ENCODE measurements at regions not wholly inside any gene's neighbourhood (a gene's known extent, or its start where the extent isn't known, plus 50 kb on each side); places are given as distances from the start of the nearest gene placed in this dataset.

GRCh38 chr14:53378142-53378541 lies 225.0 kb upstream of the DDHD1 start:
- H2BK20ac ChIP-seq (ENCODE audit: low read depth, low read length, poor library complexity, severe bottlenecking), result no peak overlapping the region
- Mint-ChIP-seq H3K4me1 (peaks cover 0 to 2% of the 10 kb centered on the region in 2 experiments; a peak in 2 of 4 replicates), H3K4me3 (no peak overlapping the region), H3K27me3 (ENCODE audit: low read depth) (no peaks in the 10 kb centered on the region), H3K36me3 (ENCODE audit: insufficient read depth in 1 of 3, low read depth in 3 of 3) (no peaks in the 10 kb centered on the region), H3K9me3 (no peaks in the 10 kb centered on the region; a peak in 1 of 5 replicates), H3K27ac (no peak overlapping the region)
- H3K56ac ChIP-seq (ENCODE audit: insufficient read length, low read depth, low read length), result no peak overlapping the region
- H2BK120ac ChIP-seq (ENCODE audit: low read depth, low read length, poor library complexity, severe bottlenecking), result no peak overlapping the region
- H3K27ac ChIP-seq (ENCODE audit: insufficient read length, low read depth, low read length), result no peak overlapping the region
- H2BK5ac ChIP-seq (ENCODE audit: insufficient read length, low read length), result no peak overlapping the region
- H3K23ac ChIP-seq (ENCODE audit: insufficient read length, low read depth, low read length), result no peak overlapping the region
- no peak overlapping the region for H2AK5ac ChIP-seq (ENCODE audit: insufficient read length, low read length)
- no peak overlapping the region for H2AFZ ChIP-seq (ENCODE audit: low read length)
- H3K79me2 ChIP-seq (ENCODE audit: insufficient read depth, low read length), result no peaks in the 10 kb centered on the region
- no peak overlapping the region for H3K18ac ChIP-seq (ENCODE audit: insufficient read length, low read depth, low read length)
- no peak overlapping the region for H4K91ac ChIP-seq (ENCODE audit: insufficient read length, low read depth, low read length)
- TF ChIP-seq CTCF (conservative IDR thresholded peaks at IDR 0.05), result no peak
- H3K9me3 ChIP-seq (ENCODE audit: control insufficient read depth, low read depth, low read length), result no peaks in the 10 kb centered on the region
- H3K79me1 ChIP-seq (ENCODE audit: insufficient read depth, low read depth, low read length, poor library complexity, severe bottlenecking), result no peaks in the 10 kb centered on the region
- no peak overlapping the region for H4K5ac ChIP-seq (ENCODE audit: insufficient read length, low read depth, low read length)
- H3K14ac ChIP-seq (ENCODE audit: insufficient read depth, low read length), result no peak overlapping the region
- H3K23me2 ChIP-seq (ENCODE audit: insufficient read length, low read depth, low read length, poor library complexity, severe bottlenecking), result no peaks in the 10 kb centered on the region
- H3K9ac ChIP-seq (ENCODE audit: extremely low read depth, insufficient read length, low read length), result no peak overlapping the region
- H3K4me1 ChIP-seq (ENCODE audit: insufficient read depth, low read length), result no peaks in the 10 kb centered on the region
- no peaks in the 10 kb centered on the region for H3K27me3 ChIP-seq (ENCODE audit: insufficient read depth, low read length)
- WGBS (ENCODE audit: extremely low coverage, insufficient read length, low lambda C conversion rate), result no CpG with 5 or more reads among the region's 4 CpGs
- no peak overlapping the region for H2BK12ac ChIP-seq (ENCODE audit: insufficient read length, low read depth, low read length)
- H2BK15ac ChIP-seq (ENCODE audit: low read depth, low read length), result no peak overlapping the region
- no peaks in the 10 kb centered on the region for H4K20me1 ChIP-seq (ENCODE audit: control insufficient read depth, insufficient read depth, insufficient read length)
- H3K4me2 ChIP-seq (ENCODE audit: insufficient read depth, insufficient read length, low read length), result no peak overlapping the region
- H4K8ac ChIP-seq (replicated peaks; ENCODE audit: insufficient read length, low read depth, low read length), result no peak overlapping the region
- DNase-seq, result no peak
- no peak overlapping the region for H3T11ph ChIP-seq (ENCODE audit: low read length)
- no peak overlapping the region for H3K4ac ChIP-seq (ENCODE audit: low read depth, low read length)
